Loucy (cell line): ENCODE measurements at regions not wholly inside any gene's neighbourhood (a gene's known extent, or its start where the extent isn't known, plus 50 kb on each side); places are given as distances from the start of the nearest gene placed in this dataset.

Experiments used
- EZH2phosphoT487 ChIP-seq: fragments of 200-600 bp; IDR thresholded peaks from 2 replicates; pipeline ENCODE4 v1.6.1; 2018; ENCODE audit warnings: antibody characterized with exemption, mild to moderate bottlenecking, moderate library complexity, borderline replicate concordance
- TF ChIP-seq, protein P1 (sequence below): fragments of 200-600 bp; sonication (generic); conservative IDR thresholded peaks from 2 replicates; pipeline ENCODE4 v1.5.1; 2014; ENCODE audit warnings: mild to moderate bottlenecking, antibody characterized with exemption, low read length

DNA sequence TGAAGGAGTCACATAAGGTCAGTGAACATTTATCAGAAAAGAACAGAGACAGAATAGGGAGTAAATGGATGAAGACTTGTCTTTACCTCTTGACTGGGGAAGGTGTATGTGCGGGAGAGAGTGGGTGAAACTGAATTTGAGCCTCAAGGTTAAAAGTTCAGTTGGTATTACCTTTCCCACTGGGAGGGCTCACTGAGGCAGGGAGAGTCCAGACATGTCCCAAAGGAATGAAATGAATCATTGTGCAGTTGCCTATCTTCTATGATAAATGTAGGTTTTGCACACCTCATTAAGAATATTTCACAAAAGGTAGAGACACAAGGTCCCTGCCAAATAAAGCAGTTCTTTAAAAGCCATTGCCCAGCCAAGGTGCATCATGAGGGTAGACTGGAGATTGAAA lies 105.2 kb downstream of the KCNA5 start:
- TF ChIP-seq, protein P1, sequence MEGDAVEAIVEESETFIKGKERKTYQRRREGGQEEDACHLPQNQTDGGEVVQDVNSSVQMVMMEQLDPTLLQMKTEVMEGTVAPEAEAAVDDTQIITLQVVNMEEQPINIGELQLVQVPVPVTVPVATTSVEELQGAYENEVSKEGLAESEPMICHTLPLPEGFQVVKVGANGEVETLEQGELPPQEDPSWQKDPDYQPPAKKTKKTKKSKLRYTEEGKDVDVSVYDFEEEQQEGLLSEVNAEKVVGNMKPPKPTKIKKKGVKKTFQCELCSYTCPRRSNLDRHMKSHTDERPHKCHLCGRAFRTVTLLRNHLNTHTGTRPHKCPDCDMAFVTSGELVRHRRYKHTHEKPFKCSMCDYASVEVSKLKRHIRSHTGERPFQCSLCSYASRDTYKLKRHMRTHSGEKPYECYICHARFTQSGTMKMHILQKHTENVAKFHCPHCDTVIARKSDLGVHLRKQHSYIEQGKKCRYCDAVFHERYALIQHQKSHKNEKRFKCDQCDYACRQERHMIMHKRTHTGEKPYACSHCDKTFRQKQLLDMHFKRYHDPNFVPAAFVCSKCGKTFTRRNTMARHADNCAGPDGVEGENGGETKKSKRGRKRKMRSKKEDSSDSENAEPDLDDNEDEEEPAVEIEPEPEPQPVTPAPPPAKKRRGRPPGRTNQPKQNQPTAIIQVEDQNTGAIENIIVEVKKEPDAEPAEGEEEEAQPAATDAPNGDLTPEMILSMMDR = no peak
- TF ChIP-seq EZH2phosphoT487 = no peak
